Activated CD8-positive, alpha-beta memory T cell treated with anti-CD3 and anti-CD28 coated beads for 36 hours (primary cell): ENCODE measurements at regions not wholly inside any gene's neighbourhood (a gene's known extent, or its start where the extent isn't known, plus 50 kb on each side); places are given as distances from the start of the nearest gene placed in this dataset.

ENCODE experiments used
- CTCF ChIA-PET: fragments of 350-600 bp; sonication (Branson Sonifier 250); formaldehyde crosslinking; loops from one replicate; lab custom pipeline; 2021; ENCODE audit warnings: antibody characterized with exemption; lab: Charles Lee
- POLR2A ChIA-PET: fragments of 350-600 bp; sonication (Branson Sonifier 250); formaldehyde crosslinking; loops from one replicate; lab custom pipeline; 2021; ENCODE audit warnings: antibody characterized with exemption; lab: Charles Lee

DNA sequence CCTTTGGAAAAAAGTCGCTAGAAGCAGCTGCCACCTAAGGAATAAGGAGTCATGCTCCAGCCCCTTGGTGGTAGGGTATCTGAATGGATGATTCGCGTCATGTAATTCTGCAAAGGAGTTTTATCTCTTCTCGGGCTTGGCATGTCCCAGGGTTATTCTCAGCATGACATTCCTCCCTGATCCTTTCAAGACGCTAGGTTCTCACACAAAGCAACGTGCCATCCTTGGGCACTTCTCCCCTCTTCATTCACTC is 355.6 kb downstream of the MYCN start:
- ChIA-PET CTCF (interaction anchor here (1.0 kb wide), 1 partner anchor 35 kb away, joined by 3 read pairs; no protein-coding TSS in a partner anchor), POLR2A (no interaction called here)

DNA sequence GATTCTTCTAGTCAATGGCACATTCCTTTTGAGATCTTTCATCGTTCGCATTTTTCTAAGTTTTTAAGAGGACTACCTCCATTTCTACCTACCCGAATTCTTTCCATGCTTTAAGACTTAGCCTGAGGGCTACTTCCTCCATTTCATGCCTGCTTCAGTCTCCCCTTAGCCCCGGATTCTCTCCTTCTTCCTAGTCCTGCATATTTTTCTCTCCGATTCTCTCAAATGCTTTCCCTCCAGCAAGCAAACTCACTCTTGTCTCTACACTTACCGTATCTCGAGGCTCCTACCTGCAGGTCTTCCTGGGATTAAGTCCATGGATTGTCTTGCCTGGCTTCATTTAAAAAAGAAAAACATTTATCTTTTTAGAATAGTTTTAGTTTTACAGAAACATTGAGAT is 354.4 kb downstream of the MYCN start:
- ChIA-PET CTCF (no interaction called here), POLR2A (no interaction called here)

DNA sequence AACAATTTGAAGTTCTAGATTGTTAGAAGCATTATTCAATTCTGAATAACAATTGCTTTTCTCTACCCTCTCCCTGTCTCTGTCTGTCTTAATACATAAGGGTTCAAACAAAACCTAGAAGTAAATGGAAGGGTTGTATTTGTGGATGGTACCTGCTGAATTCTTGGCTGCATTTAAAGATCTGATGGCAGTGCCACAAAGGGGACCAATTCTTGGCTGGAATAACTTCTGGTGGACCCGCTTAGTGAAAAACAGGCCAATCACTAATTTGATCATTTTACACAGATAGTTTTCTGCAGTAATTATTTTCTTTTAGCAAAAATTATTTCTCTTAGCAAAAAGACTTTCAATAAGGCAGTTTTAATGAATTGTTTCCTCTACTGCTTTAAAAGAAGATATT is 353.5 kb downstream of the MYCN start:
- POLR2A ChIA-PET = no interaction called here
- CTCF ChIA-PET = no interaction called here

DNA sequence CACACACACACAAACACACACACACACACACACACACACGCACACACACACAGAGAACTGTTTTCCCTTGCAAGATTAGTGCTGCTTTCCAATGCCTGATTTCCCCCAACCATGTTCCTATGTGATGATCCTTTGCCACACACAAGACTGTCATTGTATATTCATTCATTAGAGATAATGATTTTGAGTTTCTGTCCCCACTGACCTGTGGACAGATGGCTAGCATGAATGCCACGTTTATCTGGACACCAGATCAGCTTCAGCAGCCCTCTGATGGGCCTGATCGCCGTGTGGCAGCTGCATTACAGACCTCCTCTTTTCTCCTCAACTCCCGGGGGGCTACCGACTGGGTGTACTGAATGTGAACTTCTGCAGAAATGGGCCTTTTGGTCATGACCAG is 353.0 kb downstream of the MYCN start:
- ChIA-PET POLR2A (no interaction called here), CTCF (no interaction called here)

DNA sequence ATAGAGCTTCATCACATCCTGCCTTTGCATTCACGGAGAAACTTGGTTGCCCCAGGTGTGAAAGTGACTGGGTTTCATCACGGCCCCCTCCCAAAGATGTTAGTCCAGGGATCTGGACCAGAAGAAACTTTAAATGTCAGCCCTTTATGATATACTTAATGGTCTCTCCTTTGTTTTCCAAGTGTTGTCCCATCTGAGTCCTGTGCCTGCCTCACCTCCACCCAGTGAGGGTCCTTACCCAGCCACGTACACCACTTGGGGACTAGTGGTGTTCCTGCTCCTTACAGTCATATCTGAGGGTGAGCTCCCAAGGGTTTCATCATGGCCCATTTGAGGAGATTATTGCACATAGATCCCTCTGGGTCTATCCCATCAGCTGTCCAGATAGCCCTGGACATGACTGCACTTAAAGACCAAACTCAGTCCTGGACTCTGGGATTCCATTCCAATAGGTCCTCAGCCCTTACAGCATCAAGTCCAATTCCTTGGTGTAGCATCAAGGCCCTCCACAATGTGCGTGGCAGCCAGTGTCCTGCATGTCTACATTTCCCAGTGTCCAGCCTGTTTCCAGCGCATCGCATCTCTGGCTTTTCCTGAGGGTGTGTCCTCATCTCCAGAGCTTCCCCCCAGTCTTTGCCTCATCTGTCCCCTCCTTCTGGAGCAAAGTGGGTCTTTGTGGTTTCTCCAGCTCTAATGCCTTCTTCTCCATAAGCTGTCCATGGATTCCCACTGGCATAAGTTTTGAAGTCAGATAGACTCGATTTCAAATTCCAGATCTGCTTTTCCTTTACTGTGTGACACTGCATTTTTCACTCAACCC is 351.6 kb downstream of the MYCN start:
- CTCF ChIA-PET = no interaction called here
- POLR2A ChIA-PET = no interaction called here

DNA sequence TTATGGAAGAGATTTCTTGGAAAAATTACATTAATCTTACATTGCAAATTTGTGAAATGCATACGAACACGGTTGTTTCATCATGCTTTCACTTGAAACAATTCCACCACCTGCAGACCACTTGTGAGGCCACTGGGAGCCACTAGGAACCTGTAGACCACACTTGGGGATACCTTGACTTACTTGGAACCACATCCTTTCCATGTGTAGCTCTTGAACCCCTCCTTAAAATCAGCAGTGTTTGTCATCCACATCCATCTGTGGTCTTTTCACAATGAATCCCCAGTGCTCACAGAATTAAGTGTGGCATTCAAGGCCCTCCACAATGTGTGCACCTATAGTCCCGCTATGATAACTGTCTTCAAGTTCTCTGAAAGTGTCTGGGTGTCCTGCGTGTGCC is 350.9 kb downstream of the MYCN start:
- ChIA-PET POLR2A (no interaction called here), CTCF (no interaction called here)

DNA sequence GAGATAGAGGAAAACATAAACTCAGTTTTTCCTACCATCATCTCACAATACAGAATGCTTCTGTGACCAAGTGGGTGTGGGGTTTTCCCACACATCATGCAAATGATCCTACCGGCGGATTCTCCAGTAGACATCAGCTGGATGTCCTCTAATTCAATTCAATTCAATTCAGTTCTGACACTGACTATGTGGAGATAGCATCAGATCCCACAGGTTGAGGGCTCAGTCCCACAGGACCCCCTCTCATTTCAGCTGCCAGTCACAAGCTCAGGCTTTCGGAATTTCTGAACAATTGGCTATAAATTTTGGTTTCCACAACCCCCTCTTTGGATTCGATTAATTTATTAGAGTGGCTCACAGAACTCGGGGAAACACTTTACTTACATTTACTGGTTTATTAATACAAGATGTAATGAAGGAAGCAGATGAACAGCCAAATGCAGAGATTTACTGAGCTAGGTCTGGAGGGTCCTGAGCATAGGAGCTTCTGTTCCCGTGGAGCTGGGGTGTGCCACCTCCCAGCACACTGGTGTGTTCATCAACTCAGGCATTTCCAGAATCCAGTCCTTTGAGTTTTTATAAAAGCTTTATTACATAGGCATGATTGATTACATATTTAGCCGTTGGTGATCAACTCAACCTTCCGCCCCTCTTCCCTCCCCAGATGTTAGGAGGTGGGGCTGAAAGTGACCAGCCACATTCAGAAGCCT is 350.1 kb downstream of the MYCN start:
- ChIA-PET CTCF (no interaction called here), POLR2A (no interaction called here)

DNA sequence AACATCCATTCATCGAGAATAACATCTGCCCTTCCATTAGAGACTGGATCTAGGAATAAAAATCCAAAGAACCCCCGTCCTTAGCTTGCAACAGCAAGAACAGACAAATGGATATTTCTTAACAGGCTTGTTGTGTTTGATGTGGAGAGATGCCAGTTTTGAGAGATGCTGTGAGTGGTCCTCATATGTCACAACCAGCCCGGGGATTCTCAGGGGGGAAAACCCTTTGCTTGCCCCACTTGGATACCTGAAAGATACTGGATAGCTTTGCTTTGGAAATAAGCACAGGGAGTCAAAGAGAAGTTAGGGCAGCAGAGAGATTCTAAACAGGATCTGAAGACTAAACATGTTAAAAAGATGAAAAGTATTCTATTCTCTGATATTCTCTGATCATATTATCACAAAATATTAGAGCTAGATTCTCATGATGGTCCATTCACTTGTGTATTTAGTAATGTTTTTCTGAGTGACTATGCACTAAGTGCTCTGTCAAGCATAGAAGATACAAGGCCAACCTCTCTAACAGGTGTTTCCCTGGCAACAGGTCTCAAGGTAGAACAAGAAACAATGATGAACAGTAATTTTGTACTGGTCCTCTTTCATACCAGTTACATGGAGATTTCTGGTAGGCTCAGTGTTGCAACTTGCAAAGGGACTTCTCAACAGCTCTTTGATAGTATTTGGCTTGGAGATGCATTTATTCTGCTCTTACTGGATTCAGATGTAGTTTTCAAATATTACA is 348.2 kb downstream of the MYCN start:
- POLR2A ChIA-PET = no interaction called here
- CTCF ChIA-PET = no interaction called here

DNA sequence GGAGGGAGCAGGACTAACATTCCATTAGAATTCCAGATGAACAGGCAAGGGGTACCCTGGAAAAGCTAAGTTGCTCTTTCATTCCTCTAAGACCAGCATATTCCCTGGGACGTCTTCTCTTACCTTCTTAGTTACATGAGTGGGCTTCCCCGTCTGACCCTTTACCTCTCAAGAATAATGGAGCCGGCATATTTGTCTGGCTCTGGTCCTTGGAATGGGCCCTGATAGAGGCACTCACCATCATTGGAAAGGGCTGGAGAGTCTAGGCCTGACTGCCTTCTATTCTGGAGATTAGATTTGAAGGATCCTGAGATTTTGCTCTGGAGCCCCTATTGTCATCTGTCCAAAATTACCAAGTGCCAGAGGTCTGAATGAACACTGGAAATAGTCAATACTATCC is 347.5 kb downstream of the MYCN start:
- ChIA-PET CTCF (no interaction called here), POLR2A (no interaction called here)

DNA sequence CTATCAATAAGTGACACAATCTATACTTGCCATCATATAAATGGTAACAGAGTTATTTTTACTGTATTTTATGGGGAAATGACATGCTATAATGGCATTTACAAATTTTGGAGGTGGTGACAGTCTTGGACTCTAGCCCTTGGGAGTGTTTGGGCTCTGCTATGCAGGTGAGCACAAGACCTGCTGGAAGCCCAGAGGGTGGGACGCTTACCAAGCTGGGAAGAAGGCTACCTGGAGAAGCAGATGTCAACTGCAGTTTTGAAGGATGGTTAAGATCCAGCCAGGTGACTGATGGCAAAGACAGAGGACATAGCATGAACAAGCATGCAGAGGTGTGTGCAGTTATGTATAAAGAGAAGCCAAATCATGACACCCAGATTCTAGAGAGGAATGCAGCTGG is 346.9 kb downstream of the MYCN start:
- ChIA-PET CTCF (no interaction called here), POLR2A (no interaction called here)

DNA sequence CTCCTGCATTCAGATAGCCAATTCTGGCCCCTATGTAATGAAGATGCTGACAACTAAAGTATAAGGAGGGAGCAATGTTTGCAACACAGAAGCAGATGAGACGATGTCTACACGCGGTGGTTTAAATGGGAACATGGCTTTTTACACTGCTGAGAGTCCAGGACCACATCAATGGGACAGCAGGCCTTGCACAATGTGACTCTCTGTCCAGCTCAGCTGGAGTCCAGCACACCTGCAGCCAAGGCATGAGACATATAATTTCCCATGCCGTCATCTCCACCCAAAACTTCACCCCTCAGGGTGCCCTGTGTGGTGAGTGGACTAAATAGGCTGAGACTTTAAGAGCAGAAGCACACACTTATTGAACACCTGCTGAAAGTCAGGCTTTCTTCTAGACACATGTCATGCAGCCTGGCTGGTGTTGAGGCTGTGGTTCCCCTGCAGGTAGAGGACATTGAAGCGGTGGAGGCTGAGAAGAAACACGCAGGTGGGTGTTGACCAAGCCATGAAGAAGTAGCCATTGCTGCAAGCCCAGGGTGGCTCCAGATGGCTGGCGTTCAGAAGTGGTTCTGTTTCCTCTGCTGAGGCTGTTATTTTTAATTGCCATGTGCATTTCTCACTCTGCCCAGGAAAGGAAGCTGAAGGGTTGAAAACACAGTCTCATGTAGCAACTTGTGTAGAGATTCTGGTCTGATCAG is 345.6 kb downstream of the MYCN start:
- ChIA-PET POLR2A (no interaction called here), CTCF (no interaction called here)

DNA sequence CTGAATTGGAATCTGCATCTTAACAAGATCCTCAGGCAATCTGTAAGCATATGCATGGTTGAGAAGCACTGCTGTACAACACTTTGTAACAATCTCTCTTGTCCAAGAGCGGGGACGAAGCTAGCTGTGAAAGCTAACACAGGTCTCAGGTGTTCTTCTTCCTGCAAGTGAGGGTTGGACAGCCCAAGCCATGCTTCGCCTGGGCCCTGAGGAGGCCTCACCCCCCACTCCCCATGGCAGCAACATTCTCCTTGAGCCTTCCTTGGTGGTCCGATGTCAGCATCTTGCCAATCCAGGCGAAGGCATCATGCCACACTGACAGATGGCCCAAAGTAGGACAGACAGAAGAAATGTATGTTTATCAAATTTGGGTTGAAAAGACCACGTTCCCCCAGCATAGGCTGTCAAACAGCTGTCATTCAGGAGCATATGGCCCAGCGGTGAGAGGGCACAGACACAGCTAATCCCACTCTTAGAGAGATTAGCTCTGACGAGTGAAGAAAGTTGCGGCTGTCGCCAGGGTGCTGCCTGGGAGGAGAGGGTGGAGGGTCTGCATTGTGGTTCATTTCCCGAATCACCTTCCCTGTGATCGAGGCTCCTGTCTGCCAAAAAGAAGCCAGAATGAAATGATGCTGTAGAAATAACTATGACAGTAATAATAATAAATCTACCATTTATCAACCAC is 344.7 kb downstream of the MYCN start:
- ChIA-PET POLR2A (no interaction called here), CTCF (no interaction called here)

DNA sequence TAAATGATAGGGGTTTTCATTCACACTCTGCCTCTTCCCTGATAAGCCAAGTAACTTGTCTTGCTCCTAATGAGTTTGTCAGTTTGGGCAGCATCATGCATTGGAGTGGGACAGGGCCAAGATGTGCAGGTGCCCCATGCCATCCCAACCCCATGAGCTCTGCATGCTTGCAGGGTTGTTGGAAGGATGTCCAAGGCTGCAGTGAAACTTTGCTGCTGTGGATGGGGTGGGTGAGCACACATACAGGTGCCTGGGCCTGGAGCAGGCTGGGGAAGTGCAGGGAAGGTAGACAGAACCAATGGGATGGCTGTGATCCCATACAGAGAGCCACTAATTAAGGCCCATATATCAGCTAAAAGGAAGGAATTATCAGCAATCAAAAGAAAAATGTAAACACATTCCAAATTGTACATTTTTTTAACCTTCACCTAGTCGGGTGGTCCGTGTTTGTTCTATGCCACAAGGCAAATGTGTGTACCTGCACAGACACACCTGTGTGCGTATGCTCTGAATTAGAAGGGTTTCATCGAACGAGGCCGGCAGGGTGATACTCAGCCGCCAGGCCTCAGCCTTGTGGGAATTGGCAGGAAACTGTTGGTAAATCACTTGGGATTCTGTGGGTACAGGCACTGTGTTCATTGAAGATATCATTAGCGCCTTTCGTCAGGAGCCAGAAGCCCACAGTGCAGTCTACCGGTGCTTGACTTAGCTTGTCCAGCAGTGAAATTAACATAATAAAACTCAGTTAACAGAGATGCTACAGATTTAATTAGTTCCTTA is 342.9 kb downstream of the MYCN start:
- CTCF ChIA-PET = no interaction called here
- POLR2A ChIA-PET = no interaction called here

DNA sequence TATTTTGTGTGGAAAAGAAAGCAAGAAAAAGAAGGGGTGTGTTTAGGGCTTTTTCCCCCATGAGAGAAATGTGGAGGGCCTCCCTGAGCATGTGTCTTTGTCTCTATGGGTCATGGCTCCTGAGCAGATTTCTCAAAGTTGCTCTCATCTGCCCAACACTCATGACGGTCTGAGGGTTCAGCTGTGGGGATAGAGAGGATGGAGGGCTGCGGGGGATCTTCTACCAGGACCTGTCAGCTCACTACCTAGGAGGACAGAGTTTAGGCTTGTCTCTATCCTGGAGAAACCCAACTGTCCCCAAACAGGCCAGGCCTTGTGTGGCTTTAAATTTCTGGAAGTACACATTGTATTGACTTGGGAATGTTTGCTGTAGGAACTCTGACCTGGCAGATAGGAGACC is 342.2 kb downstream of the MYCN start:
- ChIA-PET POLR2A (no interaction called here), CTCF (no interaction called here)

DNA sequence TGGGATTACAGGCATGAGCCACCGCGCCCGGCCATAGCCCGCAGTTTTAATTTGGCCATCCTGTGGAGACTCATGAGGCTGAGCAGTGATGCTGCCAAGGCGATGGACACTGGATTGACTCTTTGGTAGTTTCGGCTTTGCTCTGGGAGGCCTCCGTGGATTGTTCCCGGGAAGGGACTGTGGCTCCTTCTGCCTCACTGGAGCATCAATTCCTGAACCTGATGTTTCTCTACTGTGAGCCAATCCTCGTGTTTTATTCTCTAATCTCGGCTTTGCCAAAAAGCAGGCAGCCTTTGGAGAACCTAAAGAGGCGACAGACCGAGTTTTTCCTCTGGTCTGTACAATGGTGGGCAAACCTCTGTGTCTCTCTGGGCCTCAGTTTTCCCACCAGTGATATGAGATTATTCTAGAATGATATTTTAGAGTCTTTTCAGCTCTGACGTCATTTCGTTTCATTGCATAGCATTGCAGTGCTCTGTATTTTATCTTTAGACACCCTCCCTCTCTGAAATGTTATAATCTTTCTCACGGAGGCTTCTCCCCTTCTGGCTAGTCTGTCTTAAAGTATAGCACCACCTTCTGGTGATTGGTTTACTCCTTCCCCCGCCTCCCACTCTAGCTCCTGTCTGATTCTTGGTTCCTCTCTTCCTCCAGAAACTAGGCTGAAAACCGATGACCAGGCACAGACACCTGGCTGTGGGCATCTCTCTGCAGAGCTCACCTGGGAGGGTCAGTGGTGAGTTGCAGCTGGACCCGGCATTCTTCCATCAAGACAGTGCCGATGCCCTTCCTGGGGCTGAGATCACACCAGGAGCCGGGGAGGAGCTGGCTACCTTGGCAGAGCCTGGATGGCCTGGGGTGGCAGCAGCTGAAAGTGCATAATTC is 341.3 kb downstream of the MYCN start:
- ChIA-PET POLR2A (no interaction called here), CTCF (no interaction called here)

DNA sequence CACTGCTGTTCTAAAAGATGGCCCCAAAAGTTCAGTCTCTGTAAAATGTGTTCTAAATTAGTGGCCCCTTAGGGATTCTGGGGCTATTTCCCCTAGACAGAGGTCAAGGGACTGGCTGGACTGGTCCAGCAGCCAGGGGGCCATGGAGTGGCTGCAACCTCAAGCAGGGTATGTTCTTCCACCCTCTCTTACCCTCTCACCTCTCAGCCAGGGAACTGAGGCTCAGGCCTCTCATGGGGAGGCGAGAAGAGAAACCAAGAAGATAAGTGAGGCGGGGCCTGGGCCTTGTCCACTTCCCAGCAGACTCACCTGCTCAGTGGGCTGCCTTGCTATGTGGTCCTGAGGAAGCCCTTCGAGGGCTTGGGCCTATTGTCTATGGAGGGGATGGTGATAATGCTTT is 339.7 kb downstream of the MYCN start:
- ChIA-PET CTCF (no interaction called here), POLR2A (no interaction called here)

DNA sequence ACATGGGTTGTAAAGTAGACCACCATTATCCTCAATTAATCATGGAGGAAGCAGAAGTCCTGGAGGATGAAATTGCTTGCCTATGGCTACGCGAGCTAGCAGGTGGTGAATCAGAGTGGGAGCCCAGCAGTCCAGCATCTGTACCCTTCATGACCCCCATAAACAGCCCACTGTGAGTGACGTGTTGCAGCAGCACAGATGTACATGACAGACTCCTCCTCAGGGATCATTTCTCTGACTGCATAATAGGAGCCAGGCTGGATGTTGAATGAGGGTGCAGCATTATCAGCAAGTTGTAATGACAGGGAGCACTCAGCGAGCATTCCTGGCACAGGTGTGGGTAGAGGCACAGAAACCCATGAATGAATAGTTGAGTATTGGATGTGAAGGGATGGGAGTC is 339.3 kb downstream of the MYCN start:
- CTCF ChIA-PET = no interaction called here

DNA sequence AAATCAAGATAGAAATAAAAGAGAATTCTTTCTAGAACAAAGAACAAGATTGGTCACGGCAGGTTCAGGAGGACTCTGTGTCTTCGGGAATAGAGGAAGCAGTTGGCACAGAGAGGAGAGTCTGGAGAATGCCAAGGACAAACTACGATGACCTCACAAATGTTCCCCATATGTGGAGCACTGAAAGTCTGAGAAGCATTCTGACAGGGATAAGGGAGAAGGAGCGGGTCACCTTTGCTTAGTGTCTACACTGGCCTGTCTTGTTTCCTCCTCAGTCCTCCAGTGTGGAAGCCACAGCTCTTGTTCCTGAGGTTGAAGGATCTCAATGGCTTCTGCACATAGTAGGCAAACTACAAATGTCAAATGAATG is 338.8 kb downstream of the MYCN start:
- CTCF ChIA-PET = no interaction called here
- POLR2A ChIA-PET = no interaction called here

More for the DNA sequence above, 339.3 kb downstream of the MYCN start:
- POLR2A ChIA-PET = no interaction called here
